HG02610 (cell line): ENCODE measurements at regions not wholly inside any gene's neighbourhood (a gene's known extent, or its start where the extent isn't known, plus 50 kb on each side); places are given as distances from the start of the nearest gene placed in this dataset.

Experiments used
- ATAC-seq: cut with Tn5 transposase; IDR thresholded peaks from one replicate; pipeline ENCODE4 v1.9.1; 2021; ENCODE audit warnings: mild to moderate bottlenecking, moderate library complexity; ENCODE audit not compliant: unreplicated experiment

DNA sequence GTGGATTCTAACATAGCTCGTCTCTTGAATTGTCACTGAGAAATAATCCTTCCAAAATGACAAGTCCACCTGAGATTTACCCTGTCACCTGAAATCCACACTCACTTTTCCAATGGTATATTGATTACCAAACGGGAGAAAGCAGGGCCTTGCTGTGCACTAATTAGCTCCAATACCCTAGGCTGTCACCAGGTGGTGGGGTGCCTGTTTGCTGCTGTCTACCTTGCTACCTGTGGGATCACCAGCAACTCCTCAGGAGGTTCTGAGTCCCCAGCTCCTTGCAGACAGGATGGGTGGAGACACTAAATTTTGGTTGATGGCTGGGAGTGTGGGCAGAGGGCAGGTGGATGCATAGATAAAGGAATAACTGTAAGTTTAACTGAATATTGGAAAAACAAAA is 237.2 kb upstream of the ZNF32 start:
- ATAC-seq = no peak

DNA sequence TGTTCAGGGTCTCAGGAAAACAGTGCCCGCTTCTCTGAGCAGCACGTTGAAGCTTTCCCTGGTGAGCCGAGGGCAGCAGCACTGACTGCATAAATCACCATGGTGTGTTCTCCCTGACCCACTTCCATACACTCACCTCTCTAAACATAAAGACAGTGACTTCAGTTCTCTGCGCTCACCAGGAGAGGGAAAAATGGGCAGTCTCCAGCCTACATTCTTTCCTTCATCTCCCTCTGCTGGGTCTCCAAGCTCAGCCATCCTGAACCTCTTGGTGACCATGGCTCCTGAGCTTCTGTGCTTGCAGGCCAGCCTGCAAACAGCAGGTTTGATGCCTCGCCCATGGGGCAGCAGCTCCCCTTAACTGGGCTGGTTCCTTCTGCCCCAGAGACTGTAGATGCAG is 236.6 kb upstream of the ZNF32 start:
- no peak for ATAC-seq

DNA sequence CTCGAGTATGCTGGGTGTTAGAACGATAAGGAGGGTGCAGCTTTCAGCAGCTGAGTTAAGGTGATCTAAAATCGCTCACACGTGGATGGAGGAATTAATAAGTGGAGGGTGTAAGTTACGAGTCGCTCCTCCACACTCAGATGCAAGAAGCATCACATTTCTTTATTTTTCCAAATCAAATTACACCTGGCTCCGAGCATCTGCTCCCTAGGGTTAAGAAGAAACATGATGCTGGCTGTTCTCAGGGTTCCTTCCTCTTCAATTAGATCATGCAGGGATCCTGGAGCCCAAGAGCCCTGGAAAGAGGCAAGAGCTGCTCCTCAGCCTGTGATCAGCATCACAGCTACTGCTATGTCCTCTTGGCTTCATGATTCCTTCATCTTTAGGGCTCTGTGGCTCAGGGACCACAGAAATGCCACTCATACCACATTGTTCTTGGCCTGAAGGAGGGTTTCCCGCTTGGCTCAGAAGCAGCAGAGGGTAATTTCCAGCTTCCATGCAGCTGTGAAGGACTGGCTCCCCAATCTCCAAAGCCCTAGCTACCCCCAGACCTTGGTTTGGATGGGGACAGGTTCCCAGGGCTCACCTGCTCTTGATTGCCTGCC is 235.9 kb upstream of the ZNF32 start:
- no peak for ATAC-seq

DNA sequence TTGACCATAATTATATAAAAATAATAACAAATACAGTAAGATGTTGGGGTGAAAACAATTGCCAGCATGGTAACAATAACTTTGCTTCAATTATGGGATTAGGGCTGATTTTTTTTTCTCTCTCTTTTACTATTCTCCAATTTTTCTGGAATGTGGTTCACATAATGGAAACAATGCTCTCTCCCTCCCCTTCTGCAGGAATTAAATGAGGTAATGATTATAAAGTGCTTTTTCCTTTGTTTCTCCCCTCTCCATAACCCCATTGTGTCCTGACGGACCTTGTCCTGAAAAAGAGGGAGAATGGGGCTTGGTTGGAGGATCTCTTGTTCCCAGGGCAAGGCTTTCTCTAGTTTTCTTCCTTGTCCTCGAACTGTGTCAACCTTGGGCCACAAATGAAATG is 234.0 kb upstream of the ZNF32 start:
- ATAC-seq = no peak

DNA sequence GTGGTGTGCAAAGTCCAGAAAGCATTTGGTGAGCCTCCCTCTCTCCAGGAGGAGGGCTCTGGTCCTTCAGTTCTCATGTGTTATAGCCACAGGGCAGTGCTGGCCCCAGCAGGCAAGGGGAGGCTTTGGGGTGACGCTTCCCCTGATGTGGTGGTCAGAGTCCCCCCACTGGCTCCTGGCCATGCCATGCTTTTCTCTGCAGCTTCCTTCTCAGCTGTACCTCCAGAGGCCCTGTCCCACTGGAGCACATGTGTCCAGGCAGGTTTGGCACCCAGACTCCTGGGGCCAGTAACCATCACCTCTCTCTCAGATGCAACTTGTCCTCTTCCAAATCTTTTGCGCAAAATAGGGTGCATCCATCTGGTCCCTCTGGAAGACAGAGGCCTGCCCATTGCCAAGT is 233.0 kb upstream of the ZNF32 start:
- no peak for ATAC-seq

DNA sequence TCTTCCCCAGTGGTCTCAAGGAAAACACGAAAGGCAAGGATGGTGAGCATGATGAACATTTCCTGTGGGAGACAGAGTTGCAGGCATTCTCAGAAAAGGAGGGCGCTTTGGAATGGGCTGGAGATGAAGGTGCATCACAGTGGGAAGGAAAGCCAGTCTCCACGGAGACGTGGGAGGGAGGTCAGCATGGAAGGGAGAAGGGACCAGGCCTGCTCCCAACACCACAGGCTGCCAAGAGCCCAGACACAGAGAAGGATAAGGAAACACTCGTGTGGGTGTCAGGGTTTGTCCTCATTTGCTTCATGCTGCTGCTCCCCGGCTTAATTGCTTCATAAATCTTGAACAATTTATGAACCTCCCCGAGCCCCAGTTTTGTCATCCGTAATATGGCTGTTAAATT is 231.5 kb upstream of the ZNF32 start:
- no peak for ATAC-seq

DNA sequence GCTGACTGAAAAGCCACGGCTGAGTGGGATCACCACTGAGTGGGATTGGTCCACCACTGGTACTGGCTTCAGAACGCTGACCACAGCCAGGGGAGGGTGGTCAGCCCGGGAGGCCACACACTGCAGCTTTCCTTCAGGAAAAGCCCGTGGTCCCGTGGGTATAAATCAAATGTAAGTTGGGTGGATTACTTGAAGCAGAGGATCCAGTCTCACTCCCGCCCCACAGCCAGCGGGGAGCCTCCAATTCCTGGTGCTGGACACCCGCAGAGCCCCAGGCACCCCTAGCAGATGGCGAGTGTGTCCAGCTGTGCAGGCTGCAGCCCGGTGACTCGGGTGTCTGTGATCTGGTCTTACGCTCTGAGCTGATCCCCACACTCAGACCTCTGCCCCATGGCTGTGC is 231.1 kb upstream of the ZNF32 start:
- ATAC-seq = no peak

DNA sequence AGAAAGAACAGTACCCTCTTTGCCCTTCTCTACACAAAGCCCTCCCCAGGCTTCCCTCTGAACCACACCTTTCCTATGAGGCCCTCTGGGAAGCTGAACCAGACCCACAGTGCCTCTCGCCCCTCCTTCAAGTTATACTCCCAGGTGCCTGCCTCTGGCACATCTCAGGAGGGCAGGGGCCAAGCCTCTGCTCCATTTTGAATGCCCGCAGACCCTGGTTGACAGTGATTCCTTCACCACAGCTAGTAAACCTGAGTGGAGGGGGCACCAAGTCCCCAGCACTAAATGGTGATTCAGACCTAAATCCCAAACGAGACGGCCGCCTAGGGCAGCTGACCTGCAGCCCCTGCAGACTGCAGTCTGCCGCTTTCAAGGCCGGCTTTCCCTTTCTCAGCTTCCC is 230.5 kb upstream of the ZNF32 start:
- no peak for ATAC-seq

DNA sequence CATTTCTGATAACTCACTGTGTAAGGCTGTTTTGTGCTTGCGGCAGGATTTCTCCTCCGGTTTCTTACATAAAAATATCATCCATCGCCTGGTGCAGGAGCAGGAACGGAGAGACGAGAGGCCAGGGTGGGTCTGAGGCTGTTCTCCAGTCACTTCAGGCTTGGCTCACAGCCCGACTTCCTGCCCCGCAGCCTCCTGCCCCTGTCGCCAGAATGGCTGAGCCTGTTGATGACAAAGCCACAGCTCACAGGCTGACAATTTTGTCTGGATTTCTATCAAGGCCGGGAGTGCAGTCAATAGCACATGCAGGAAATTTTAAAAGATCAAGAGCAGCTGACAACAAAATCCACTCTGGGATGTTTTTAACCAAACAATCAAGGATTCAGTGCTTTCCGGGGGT is 229.7 kb upstream of the ZNF32 start:
- ATAC-seq = no peak

DNA sequence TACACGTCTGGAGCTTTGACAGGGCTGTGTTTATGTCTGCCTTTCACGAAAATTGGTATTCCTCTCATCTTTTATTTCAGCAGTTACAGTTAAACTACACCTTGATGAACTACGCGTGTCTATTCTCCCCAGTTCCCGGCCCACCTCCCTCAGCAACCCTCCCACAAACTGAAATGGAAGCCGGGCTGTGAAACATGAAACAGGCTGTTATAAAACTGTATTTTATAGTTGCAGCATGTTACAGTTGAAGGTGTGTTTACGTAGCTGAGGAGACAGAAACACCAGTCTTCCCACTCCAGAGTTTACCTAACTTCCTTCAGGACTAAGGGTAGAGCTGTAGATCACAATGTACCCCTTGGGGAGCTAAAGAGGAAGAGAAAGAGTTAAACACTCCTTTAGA is 228.3 kb upstream of the ZNF32 start:
- no peak for ATAC-seq

DNA sequence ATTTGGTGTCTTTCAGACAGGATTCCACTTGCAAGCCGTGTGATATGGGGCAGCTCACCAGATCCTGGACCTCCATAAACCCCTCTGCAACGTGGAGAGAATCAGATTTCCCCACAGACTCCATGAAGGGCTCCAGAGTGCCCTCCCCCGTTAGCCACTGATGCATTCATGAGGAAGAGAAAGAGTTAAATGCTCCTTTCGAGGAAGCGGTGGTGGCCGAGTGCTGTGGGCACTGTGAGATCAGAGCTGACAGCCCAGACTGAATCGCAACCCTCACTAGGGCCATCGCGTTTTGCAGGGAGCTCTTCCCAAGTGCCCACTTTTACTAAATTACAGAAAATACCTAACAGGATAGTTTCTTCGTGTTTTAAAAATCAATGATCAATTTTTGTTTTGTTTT is 226.3 kb upstream of the ZNF32 start:
- no peak for ATAC-seq

DNA sequence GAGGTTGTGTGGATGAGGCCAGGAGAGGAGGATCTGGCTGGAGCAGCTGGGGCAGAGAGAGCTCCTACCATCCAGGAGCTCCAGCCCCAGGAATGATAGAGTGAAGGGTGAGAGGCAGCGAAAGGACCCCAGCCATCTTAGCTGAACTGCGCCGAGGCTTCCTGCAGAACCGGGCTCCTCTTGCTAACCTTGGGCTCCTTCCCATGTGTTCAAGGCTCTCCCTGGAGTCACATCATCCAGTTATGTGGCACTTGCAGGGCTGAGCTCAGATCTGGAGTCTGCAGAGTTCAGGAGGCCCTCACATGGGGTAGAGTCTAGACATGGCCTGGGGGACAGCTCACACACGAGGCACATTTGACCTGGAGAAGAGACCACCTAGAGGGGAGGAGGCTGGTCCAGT is 225.0 kb upstream of the ZNF32 start:
- ATAC-seq = no peak

DNA sequence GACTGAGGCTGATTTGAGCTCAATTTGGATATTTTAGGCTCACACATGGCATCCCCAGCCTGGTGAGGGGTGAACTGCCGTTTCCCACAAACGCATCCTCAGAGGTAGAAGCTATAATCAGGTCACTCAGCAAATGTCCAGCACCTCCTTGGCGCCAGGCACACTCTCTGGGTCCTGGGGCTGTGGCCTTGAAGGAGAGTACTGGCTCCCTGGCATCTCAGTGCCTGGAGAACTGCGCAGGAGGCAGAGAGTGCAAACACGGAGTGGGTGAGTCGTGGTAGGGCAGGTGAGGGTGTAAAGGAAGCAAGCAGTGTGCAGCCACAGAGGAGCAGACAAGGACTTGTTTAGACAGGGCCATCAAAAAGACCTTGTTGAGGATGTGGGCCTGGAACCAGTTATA is 224.0 kb upstream of the ZNF32 start:
- no peak for ATAC-seq

DNA sequence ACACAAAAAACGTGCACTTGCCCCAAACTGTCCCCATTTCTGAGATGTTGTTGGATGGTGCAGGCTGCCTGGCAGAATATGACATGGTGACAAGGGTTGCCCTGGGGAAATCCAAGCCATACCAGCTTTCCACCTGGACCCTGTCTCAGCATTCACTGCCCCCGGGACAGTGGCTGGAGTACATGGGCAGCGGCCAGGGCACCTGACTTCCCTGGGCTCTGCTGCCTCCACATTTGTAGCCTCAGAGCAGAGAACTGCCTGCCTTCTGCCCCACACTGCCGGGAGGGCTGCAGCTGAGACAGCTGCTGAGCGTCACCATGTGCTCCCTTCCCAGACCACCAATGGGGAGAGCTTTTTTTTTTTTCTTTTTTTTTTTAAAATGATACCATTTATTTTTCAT is 222.9 kb upstream of the ZNF32 start:
- no peak for ATAC-seq

DNA sequence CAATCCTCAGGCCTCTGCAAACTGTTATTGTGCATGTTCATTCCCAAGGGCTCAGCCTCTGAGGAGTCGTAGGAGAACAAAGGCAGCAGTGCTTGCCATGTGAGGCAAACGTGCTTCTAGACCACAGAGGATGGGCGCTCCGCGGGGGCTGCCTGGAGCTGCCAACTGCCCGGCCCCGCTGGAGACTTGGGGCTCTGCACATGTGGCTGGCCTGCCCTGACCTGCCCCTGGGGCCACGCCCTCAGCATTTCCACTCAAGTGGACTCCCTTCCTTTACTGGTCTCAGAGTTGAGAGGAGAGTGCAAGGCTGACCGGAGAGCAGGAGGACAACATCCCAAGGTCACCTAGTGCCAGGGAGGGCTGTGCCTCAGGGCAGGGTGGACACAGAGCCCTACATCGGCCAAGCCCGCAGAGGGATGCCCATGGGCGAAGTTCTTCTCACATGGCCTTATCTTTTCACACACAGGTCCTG is 222.3 kb upstream of the ZNF32 start:
- ATAC-seq = no peak

DNA sequence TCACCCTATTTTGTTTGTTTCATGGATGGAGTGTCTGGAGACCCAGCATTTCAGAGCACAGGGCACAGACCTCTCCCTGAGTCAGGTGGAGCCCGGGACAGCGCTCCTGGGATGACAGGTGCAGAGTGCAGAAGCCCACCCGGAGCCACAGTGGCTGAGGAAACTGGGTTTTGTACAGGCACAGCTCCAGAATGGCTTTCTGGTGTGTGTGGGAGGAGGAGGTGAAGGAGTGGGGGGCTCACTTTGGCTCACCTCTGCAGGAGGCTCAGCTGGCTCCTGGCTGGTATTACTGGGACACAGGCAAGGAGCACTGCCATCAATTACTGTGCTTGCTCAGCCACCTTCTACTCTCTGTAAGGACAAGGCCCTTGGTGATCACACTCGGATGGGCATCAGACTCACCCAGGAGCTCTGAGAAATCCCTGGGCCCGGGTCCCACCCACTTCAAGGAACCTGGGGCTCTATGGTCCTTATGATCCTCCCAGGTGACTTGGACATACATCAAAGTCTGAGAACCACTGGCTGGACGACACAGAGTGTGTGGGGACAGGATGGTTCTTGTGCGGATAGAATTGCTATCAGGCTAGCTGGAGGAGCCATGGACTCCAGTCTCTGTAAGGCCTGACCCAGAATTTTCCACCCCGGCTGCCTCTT is 221.1 kb upstream of the ZNF32 start:
- ATAC-seq = no peak

DNA sequence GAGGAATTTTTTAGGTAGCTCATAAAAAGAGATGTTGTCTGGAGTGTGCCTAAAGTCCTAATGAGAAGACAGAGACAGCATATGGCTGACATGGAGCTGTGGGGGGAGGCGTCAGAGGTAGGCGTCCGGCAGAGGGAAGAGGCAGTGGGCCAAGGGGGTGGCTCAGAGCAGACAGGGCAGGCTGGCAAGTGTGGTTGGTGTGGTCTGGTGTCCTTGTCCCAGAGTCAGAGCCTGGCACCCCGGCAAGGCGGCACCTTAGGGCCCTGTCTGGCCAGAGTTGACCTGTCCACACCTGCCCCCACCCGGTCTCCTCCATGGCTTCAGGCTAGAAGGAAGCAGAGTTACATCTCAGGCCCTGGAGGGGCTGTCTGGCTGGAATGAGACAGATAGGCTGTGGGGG is 220.3 kb upstream of the ZNF32 start:
- no peak for ATAC-seq

DNA sequence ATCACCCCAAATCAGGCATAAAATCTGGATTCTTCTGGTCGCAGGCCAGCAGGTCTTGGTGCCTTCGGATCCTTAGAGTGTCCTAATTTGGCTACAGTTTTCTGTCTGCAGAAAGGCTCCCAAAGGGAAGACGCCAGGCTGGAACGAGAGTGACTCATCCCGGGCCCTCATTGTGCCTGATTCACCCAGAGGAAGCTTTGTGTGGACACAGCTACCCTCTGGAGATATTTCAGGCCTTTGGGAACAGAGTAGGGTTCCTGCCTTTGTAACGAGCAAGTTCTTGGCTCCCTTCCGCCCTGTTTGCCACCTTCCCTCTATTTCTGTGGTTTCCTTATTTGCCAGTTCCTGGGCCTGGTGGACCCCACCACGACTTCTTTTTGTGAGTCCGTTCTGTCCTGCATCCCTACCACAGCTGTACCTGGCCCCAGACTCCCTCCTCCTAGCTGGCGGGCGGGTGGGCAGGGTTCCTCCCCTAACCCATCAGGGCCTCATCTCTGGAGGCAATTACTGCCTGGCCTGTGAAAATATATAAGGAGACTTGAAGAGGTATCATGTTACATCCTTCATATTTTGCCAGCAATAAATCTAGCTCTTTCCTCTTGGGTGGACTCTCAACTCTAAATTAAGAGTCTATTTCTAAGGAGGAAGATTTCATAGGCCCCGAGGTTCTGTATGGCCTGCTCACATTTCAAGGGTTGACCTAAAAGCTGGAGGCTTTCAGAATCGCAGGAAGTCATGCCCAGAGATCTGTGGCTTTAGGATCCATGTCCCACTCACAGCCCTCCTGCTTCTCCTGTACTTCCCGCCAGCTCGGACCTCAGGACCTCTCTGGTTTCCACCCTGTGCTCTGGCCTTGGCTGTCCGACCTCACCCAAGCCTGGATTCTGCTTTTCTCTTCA is 219.2 kb upstream of the ZNF32 start:
- no peak for ATAC-seq

DNA sequence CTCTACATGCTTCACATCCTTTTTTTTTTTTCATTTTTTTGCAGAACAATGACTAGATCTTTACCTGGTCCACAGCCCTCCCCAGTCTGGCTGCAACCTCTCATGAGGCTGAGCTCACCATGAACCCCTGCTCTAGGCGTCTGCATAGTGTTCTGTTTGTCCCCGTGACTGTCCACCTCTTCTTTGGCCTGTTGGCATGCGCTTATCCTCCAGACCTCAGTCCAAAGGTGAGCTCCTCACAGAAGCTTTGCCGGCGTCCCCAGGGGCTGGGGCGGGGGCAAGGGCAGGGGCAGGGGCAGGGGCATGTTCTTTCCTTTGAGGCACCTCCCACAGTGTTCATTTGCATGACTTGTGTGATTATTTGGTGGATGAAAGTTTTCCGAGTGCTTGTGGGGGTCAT is 218.4 kb upstream of the ZNF32 start:
- no peak for ATAC-seq

DNA sequence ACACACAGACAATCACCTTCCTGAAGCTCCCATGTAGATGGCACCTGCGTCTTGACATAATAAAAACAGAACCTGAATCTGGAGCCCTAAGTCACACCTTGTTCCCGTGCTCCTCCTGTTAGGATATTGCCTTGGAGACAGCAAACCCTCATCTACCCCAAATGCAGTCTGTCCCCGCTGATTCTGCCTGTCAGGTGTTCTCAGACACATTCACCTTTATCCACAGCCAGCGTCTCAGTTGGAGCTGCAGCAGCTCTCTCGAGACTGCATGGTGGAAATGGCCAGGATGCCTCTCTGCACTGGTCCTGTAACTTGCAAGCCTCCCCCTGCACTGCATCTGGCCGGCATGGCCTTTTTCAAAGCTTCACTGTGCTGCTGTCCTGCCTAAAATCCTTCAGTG is 218.0 kb upstream of the ZNF32 start:
- ATAC-seq = no peak

DNA sequence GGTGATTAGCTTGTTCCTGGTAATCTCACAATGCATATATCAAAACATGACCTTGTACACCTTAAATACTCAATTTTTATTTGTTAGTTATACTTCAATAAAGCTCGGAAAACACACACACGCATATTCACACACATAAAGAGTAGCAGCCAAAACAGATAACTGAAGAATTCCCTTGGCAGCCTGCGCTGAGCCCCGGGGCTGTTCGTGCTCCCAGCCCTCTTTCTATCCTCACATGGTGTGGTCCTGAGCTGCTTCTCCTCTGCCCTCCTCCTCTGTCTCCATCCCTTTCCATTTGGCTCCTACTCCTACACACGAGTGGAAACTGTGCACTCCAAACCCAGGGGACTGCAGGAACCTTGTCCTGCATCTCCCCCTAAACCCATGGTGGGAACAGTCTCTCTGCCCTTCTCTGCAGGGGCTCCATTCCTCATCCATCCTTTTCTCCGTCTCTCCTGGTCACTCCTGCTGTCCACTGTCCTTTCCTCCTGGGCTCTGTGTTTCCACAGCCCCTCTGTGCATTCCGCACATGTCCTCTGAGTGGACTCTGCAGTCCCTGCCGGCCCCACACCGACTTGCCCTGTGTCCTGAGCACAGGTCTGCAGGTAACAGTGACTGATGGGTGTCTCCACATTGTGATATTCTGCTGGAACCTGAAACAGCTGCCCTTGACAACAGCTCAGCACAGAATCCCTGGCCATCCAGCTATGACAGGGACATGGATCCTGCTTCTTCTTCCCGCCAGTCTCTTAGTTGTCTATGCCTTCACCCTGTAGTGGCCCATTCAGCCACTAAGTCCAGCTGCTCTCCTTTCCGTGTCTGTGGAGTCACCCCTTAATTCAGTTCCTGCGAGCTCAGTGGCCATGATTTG is 216.8 kb upstream of the ZNF32 start:
- no peak for ATAC-seq
